ENCODE measurements at regions not wholly inside any gene's neighbourhood (a gene's known extent, or its start where the extent isn't known, plus 50 kb on each side); places are given as distances from the start of the nearest gene placed in this dataset.
A peak's percentile ranks its signal among the peaks of the same experiment; 100 is the strongest.

GRCh38 chr2:196249171-196249570 is 77.8 kb upstream of the STK17B start:
- DNase-seq: no peak

GRCh38 chr2:196249860-196250259 is 78.5 kb upstream of the STK17B start:
- DNase-seq: no peak

DNA sequence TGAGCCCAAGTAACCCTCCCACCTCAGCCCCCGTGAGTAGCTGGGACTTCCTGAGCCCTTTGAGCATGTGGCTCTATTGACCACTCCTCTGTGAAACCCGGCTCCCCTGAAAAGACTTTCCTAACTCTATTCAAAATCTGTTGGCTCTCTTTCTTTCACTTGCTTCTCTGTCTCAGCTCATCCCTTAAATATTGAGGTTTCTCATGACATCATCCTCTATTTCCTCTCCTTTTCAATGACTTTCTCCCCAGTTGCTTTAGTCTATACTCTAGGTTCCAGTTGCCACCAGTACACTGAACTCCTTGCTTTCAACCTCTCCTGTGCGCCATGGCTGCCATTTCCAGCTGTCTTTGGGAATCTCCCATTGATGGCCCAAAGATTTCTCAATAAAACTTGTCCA is 79.8 kb upstream of the STK17B start:
- DNase-seq: no peak

DNA sequence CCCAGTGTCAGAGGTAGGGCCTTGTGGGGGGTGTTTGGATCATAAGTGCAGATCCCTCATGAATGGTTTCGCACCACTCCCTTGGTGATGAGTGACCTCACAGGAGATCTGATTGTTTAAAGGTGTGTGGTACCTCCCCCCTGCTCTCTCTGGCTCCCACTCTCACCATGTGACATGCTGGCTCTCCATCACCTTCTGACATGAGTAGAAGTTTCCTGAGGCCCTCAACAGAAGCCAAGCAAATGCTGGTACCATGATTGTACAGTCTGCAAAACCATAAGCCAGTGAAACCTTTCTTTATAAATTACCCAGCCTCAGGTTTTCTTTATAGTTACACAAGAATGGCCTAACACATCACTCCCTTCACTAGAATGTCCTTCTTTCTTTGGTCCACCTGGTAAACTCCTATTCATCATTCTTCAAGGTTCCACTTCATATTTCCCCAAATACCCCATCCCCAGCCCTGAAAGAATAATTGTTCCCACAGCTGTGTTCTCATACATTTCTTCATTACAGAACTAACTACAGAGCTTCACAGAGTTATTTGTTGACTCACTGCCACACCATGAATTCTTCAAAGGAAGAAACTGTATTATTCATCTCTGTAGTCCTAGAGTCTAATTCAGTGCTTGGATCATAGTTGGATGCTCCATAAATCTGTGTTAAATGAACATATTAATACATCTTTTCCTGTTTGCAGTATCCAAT is 81.2 kb upstream of the STK17B start:
- DNase-seq: no peak

- DNase-seq: no peak
These were observed 81.7 kb upstream of the STK17B start for GRCh38 chr2:196253116-196253480.

- no peak for DNase-seq
These were observed 85.2 kb upstream of the STK17B start for GRCh38 chr2:196256585-196256984.

- DNase-seq: no peak
These were observed 85.7 kb upstream of the STK17B start for GRCh38 chr2:196257086-196257485.

GRCh38 chr2:196258407-196258806 is 87.0 kb upstream of the STK17B start:
- no peak for DNase-seq

DNA sequence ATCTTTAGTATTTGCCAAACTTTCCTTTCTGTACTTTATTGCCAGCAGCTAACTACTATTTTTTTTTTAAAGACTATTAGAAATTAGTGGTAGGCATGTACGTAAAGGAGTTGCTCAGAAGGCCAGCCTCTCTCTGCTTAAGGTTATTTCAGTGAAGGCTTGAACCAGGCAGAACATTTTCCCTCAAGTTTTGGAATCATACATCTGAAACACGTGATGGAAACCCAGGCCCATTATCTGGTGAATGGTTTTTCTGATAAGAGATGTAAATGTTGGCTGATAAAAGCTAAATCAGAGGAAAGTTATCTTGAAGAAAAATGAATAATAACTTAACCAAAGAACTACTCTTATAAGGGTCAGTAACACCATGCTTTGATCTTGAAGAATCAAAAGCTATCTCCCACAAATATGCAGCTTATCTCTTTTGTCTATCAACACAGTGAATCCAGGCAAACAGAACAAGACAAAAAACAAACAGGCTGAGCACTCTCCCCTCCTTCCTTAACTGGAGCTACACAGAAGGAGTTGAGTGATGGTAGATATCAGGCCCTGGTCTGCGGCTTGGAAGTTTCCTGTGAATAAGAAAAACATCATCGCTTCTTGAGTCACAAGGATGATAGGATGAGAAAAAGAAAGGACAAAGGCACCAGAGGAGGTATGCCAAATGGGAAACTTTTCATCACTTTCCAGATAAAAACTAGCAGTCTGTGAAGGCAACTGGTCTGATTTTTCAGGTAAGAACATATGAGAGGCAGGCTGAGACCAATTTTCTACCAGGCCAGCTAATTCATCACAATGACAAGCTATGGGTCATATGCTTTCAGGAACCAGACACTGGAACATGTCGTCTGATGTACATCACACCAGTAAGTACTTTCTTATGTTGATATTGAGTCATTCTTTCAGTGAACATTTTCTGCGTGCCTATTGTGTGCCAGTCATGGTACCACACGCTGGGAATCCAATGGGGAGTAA is 88.4 kb upstream of the STK17B start:
- peak; percentile 66 for DNase-seq

GRCh38 chr2:196260546-196260945 is 89.2 kb upstream of the STK17B start:
- no peak for DNase-seq

DNA sequence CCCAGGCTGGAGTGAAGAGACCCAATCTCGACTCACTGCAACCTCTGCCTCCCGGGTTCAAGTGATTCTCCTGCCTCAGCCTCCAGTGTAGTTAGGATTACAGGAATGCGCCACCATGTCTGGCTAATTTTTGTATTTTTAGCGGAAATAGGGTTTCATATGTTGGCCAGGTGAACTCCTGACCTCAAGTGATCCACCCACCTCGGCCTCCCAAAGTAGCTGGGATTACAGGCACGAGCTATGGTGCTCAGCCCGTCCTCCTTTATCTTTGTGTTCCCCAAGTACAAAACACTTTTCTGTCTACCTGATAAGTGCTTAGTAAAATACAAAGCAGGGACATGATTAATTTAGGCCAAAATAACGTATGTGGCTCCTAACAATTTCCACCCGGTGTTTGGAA is 91.2 kb upstream of the STK17B start:
- no peak for DNase-seq

GRCh38 chr2:196263181-196263747 is 91.9 kb upstream of the STK17B start:
- DNase-seq: no peak

- DNase-seq: no peak
These were observed 95.0 kb upstream of the STK17B start for GRCh38 chr2:196266351-196266750.

DNA sequence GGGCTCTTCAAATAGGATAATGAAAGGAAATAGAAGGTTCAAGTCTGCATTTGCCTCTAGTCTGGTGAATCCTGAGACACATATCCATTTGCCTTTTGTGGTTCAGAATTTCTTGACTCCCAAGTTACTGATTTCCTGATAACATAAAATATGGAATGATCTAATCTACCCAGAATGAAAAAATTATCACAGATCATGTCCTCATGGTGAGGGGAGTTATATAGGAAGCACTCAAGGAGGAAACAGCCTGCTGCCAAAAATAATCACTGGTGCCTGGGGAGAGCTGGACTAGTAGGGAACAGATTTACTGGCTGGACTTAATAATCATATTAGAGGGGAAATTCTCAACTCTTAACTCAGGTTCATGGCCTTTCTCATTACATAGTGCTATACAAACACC is 95.5 kb upstream of the STK17B start:
- no peak for DNase-seq

- DNase-seq: no peak
These were observed 96.6 kb upstream of the STK17B start for GRCh38 chr2:196268025-196268424.

DNA sequence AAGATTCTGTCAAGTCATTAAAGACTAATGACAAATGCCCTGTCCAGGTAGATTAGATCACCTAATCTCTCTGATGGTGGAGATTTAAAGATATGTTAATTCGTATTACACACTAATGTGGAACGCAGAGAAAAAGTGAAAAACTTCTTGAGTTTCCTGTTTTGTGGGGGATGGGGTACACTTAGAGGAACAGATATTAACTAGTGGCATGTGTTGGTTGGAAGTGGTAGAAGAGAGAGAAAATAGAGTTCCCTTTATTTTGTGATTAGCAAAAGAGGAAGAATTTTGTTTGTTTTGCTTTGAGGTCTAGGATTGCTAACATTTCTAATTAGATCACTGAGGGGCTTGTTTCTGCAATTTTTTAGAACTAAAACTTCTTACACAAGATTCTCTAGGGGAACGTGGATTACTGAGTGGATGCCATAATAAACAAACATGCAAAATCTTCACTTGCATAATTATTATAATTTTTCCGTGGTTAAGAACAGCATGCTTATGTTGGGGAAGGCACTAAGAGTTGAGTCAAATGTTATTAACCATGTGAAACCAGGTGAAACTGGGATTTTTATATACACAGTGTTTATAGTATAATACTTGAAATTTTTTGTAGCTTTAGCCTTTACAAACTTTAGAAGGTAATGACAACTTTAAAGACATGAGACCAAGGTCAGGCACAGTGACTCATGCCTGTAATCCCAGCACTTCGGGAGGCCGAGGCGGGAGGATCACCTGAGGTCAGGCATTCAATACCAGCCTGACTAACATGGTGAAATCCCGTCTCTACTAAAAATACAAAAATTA is 97.4 kb upstream of the STK17B start:
- no peak for DNase-seq

DNA sequence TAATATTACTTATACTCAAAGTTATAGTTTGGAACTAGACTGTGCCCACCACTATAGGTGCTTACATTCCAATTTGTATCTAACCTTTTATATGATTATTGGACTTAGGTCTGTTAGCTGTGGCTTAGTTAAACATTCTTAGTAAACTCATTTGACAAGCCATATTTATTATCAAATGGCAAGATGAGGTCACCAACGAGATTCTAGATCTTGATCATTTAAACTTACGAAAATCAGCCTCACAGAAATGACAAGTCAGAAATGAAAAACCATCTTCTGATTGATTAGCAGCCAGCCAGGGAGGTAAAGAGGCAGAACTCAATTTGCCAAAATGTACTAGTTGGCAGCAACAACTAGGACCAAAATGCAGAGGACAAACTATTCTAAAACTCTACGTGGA is 100.4 kb upstream of the STK17B start:
- no peak for DNase-seq

DNA sequence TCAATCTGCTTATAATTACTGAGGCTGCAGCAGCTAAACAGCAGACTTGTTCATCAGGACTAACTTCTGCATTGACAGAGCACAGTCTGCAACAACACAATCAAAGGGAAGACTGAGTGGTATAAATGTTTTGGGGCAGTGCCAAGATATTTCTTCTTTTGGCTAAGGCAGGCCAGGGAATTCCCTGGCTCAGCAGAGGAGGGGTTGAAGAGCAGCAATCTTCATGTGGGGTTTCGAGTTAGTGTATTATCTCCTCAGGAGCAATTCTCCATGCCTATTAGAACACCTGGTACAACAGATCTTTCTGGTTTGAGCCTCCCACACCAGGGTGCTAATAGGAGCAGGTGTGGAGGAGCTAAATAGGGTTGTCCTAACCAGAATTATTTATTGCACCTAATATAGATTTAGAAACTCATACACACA is 103.0 kb upstream of the STK17B start:
- DNase-seq: no peak

GRCh38 chr2:196275646-196276352 is 104.4 kb upstream of the STK17B start:
- peak; percentile 48 for DNase-seq

GRCh38 chr2:196276421-196276820 is 105.0 kb upstream of the STK17B start:
- no peak for DNase-seq

GRCh38 chr2:196277002-196277401 is 105.6 kb upstream of the STK17B start:
- DNase-seq: no peak

GRCh38 chr2:196278491-196278911 is 107.1 kb upstream of the STK17B start:
- DNase-seq: peak; percentile 68
